Natural killer cell (primary cell): ENCODE measurements at regions not wholly inside any gene's neighbourhood (a gene's known extent, or its start where the extent isn't known, plus 50 kb on each side); places are given as distances from the start of the nearest gene placed in this dataset.

ENCODE experiments used
- ATAC-seq, 3 donors: fragments of 150-1000 bp in 2 of 3; fragments of 200-7000 bp in 1 of 3; cut with Tn5 transposase; 1 replicate in 1 of 3; 2 replicates in 2 of 3; pipeline ENCODE4 v1.10.0; 2021; ENCODE audit warnings: mild to moderate bottlenecking in 2 of 3, moderate library complexity in 2 of 3
- DNase-seq, 2 donors: peaks; one replicate each; pipeline versions ENCODE4 v3.0.0 to v3.0.0-alpha.2; 2013 to 2021; ENCODE audit warnings: mixed read lengths in 1 of 2
- H3K27ac ChIP-seq: one replicate; pipeline ENCODE4 v1.5.1; 2013; ENCODE audit warnings: mild to moderate bottlenecking, low read length
- H3K27me3 ChIP-seq: one replicate; pipeline ENCODE4 v1.6.1; 2013; ENCODE audit warnings: low read length; ENCODE audit not compliant: control insufficient read depth, insufficient read depth
- H3K36me3 ChIP-seq: one replicate; pipeline ENCODE4 v1.6.1; 2013; ENCODE audit warnings: low read length; ENCODE audit not compliant: control insufficient read depth, insufficient read depth
- H3K4me1 ChIP-seq: one replicate; pipeline ENCODE4 v1.6.1; 2013; ENCODE audit warnings: low read length; ENCODE audit not compliant: control insufficient read depth, insufficient read depth
- H3K4me3 ChIP-seq: one replicate; pipeline ENCODE4 v1.5.1; 2013; ENCODE audit warnings: low read length
- H3K9me3 ChIP-seq: one replicate; pipeline ENCODE4 v1.6.1; 2013; ENCODE audit warnings: low read length; ENCODE audit not compliant: control insufficient read depth, insufficient read depth
- H3K27ac Mint-ChIP-seq, 2 donors: one replicate each; pipeline ENCODE4 v1.8.0; 2022; ENCODE audit warnings: mild to moderate bottlenecking in 2 of 2, mixed read lengths in 2 of 2, moderate library complexity in 1 of 2
- H3K27me3 Mint-ChIP-seq, 2 donors: one replicate each; pipeline ENCODE4 v1.8.0; 2022; ENCODE audit warnings: low read depth in 2 of 2, mixed read lengths in 2 of 2
- H3K36me3 Mint-ChIP-seq: one replicate; pipeline ENCODE4 v1.8.0; 2022; ENCODE audit warnings: mixed read lengths
- H3K4me1 Mint-ChIP-seq, 2 donors: one replicate each; pipeline ENCODE4 v1.8.0; 2022; ENCODE audit warnings: mixed read lengths in 2 of 2
- H3K4me3 Mint-ChIP-seq: one replicate; pipeline ENCODE4 v1.8.0; 2022; ENCODE audit warnings: mild to moderate bottlenecking, moderate library complexity, mixed read lengths
- H3K9me3 Mint-ChIP-seq, 2 donors: one replicate each; pipeline ENCODE4 v1.8.0; 2022; ENCODE audit warnings: mixed read lengths in 2 of 2
- WGBS: methylation state at CpG from one replicate; pipeline ENCODE4 v1.1.7; 2013; ENCODE audit warnings: missing lambda C conversion rate; ENCODE audit not compliant: insufficient coverage; 5-methylcytosine and 5-hydroxymethylcytosine counted together
- intact Hi-C: fragments of 100-400 bp; cut with micrococcal nuclease; formaldehyde crosslinking; loops from one replicate; pipeline ENCODE4 v1.14.2; 2022
- TF ChIP-seq, protein P1 (sequence below): fragments of 200-600 bp; IDR thresholded peaks from one replicate; pipeline ENCODE4 v1.8.0; 2022; ENCODE audit warnings: antibody characterized with exemption

DNA sequence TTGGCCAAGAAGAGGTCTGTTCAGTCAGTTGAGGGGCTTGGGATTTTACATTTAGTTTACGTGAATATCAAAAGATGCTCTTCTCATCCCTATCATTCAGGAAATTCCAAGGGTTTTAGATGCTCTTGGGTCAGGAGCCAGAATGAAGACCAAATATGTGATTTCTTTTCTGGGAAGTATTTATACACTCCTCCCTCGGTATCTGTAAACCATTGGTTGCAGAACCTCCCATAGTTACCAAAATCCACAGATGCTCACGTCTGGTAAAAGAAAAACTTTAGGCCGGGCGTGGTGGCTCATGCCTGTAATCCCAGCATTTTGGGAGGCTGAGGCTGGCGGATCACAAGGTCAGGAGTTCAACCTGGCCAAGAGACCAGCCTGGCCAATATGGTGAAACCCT, 75.9 kb downstream of the TNFAIP2 start:
- ATAC-seq (no peak), DNase-seq (no peak)
- Mint-ChIP-seq H3K4me1 (no peaks in the 10 kb centered on the region), H3K4me3 (no peak overlapping the region), H3K36me3 (peaks cover 5% of the 10 kb centered on the region), H3K9me3 (peaks cover 0 to 5% of the 10 kb centered on the region in 2 donors), H3K27me3 (peaks cover 4 to 12% of the 10 kb centered on the region in 2 donors), H3K27ac (no peak overlapping the region)
- Histone ChIP-seq H3K36me3 (no peaks in the 10 kb centered on the region), H3K4me3 (no peak overlapping the region), H3K4me1 (no peaks in the 10 kb centered on the region), H3K27ac (no peak overlapping the region), H3K27me3 (no peaks in the 10 kb centered on the region), H3K9me3 (peaks cover 8% of the 10 kb centered on the region)
- intact Hi-C loops: no loop called here
- TF ChIP-seq, protein P1, sequence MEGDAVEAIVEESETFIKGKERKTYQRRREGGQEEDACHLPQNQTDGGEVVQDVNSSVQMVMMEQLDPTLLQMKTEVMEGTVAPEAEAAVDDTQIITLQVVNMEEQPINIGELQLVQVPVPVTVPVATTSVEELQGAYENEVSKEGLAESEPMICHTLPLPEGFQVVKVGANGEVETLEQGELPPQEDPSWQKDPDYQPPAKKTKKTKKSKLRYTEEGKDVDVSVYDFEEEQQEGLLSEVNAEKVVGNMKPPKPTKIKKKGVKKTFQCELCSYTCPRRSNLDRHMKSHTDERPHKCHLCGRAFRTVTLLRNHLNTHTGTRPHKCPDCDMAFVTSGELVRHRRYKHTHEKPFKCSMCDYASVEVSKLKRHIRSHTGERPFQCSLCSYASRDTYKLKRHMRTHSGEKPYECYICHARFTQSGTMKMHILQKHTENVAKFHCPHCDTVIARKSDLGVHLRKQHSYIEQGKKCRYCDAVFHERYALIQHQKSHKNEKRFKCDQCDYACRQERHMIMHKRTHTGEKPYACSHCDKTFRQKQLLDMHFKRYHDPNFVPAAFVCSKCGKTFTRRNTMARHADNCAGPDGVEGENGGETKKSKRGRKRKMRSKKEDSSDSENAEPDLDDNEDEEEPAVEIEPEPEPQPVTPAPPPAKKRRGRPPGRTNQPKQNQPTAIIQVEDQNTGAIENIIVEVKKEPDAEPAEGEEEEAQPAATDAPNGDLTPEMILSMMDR: no peak
- 90% methylated on average over 5 of the region's 6 CpGs for WGBS

DNA sequence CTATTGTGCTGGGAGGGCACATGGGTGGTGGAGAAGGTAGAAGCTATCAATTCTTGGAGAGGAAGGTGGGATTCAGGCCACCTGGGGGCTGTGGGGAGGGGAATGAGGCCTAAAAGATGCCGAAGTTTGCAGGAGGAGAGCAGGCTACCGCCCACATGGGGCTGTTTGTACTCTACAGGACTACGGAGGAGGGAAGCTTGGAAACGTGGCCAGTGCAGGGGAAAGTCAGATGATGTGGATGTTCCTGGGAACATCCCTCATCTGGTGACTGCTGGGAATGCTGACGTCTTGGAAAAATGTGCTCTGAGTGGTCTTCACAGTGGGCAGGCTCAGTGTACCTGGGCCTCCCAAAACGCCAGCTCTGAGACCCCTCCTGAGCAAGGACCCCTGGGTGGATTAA, 78.5 kb downstream of the TNFAIP2 start:
- no peak overlapping the region for H3K27ac Mint-ChIP-seq
- no peaks in the 10 kb centered on the region for H3K4me1 ChIP-seq
- TF ChIP-seq, protein P1: no peak
- intact Hi-C loops: no loop called here
- ATAC-seq (no peak), DNase-seq (no peak)
- no peak overlapping the region for H3K4me3 Mint-ChIP-seq
- no peak overlapping the region for H3K27ac ChIP-seq
- H3K36me3 ChIP-seq: no peaks in the 10 kb centered on the region
- peaks cover 4 to 5% of the 10 kb centered on the region in 2 donors for H3K9me3 Mint-ChIP-seq
- H3K4me1 Mint-ChIP-seq: no peaks in the 10 kb centered on the region
- H3K9me3 ChIP-seq: peaks cover 31% of the 10 kb centered on the region
- H3K36me3 Mint-ChIP-seq: peaks cover 13% of the 10 kb centered on the region
- WGBS: 81% methylated on average over 6 of the region's 6 CpGs
- peaks cover 8 to 10% of the 10 kb centered on the region in 2 donors for H3K27me3 Mint-ChIP-seq
- H3K27me3 ChIP-seq: peaks cover 2% of the 10 kb centered on the region
- no peak overlapping the region for H3K4me3 ChIP-seq

DNA sequence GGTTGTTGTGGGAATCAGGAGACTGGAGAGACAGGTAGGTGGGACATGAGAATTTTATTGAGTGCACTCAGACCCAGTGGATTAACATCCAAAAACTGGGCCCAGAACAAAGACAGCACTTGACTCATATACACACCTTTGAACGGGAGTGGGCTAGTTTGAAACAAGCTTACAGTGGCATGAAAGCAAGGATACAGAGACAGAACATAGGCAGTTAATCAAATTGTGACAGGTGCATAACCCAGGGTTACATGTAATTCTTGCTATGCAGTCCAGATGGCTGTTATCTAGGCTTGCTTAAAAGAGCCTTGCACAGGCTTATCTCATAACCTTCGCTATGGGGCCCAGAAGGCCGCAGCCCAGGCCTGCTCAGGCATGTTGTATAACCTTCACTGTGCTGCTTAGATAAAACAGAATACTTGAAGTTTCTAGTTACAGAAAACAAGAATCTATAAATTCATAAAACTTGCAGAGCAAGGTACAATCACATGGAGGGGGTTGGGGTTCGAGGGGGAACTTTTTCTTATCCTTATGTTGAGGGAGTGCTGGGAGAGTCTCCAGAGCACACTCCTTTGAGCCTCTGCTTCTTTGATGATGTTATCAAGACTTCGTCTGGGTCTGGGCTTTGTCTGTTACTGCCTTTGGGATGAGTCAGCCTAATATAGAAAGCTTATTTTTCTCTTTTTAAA, 81.7 kb downstream of the TNFAIP2 start:
- peaks cover 13% of the 10 kb centered on the region for H3K36me3 Mint-ChIP-seq
- Histone ChIP-seq H3K4me3 (no peak overlapping the region), H3K9me3 (peaks cover 31% of the 10 kb centered on the region), H3K27ac (no peak overlapping the region), H3K4me1 (no peaks in the 10 kb centered on the region), H3K27me3 (peaks cover 4% of the 10 kb centered on the region), H3K36me3 (no peaks in the 10 kb centered on the region)
- peaks cover 20 to 21% of the 10 kb centered on the region in 2 donors for H3K27me3 Mint-ChIP-seq
- DNase-seq: no peak
- 76% methylated on average over 4 of the region's 5 CpGs for WGBS
- peaks cover 4 to 5% of the 10 kb centered on the region in 2 donors for H3K9me3 Mint-ChIP-seq
- H3K4me3 Mint-ChIP-seq: no peak overlapping the region
- ATAC-seq: no peak
- no peaks in the 10 kb centered on the region for H3K4me1 Mint-ChIP-seq
- H3K27ac Mint-ChIP-seq: no peak overlapping the region
- intact Hi-C loops: no loop called here
- TF ChIP-seq, protein P1: no peak

DNA sequence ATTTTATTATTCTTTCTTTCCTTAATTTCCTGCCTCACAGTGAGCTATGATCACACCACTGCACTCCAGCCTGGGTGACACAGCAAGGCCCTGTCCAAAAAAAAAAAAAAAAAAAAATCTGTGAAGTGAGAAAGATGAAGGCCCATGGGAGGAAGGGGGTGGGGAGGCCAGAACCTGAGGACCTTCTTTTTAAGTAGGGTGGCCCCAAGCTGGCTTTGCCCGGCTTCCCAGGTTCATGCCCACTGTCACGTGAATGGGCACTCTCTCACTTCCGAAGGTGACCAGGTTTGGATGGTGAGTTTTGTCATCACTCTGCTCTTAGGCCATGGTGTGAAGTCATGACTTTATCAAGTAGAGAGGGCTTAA, 82.3 kb downstream of the TNFAIP2 start:
- TF ChIP-seq, protein P1: no peak
- Mint-ChIP-seq H3K4me3 (no peak overlapping the region), H3K27me3 (peaks cover 20 to 21% of the 10 kb centered on the region in 2 donors), H3K9me3 (peaks cover 4 to 5% of the 10 kb centered on the region in 2 donors), H3K4me1 (no peaks in the 10 kb centered on the region), H3K36me3 (peaks cover 13% of the 10 kb centered on the region), H3K27ac (no peak overlapping the region)
- ATAC-seq (no peak), DNase-seq (no peak)
- intact Hi-C loops: no loop called here
- Histone ChIP-seq H3K27ac (no peak overlapping the region), H3K36me3 (no peaks in the 10 kb centered on the region), H3K4me1 (no peaks in the 10 kb centered on the region), H3K9me3 (peaks cover 31% of the 10 kb centered on the region), H3K4me3 (no peak overlapping the region), H3K27me3 (peaks cover 4% of the 10 kb centered on the region)
- WGBS: 100% methylated on average over 3 of the region's 3 CpGs
